SIG-M5 treated with dmso at 0.1 percent for 504 hours (cell line): ENCODE measurements at regions not wholly inside any gene's neighbourhood (a gene's known extent, or its start where the extent isn't known, plus 50 kb on each side); places are given as distances from the start of the nearest gene placed in this dataset.
"Not testable (repeated sequence)": the region's sequence is repeated elsewhere in the genome, so short reads cannot be mapped to it uniquely, and the experiment has no call there.

Experiments
- DNase-seq: peaks from one replicate; lab custom pipeline; 2025; ENCODE audit not compliant: unreplicated experiment; lab: John Stamatoyannopoulos, UW

GRCh38 chr6:6998194-6998569 is 109.6 kb upstream of the RREB1 start:
- DNase-seq = no peak

- DNase-seq = no peak
These were observed 106.7 kb upstream of the RREB1 start for GRCh38 chr6:7000825-7001777.

- no peak for DNase-seq
These were observed 104.7 kb upstream of the RREB1 start for GRCh38 chr6:7003041-7003440.

GRCh38 chr6:7004581-7005297 is 103.0 kb upstream of the RREB1 start:
- DNase-seq = no peak

GRCh38 chr6:7006515-7007191 is 101.1 kb upstream of the RREB1 start:
- no peak for DNase-seq

- DNase-seq = peak; percentile 40
These were observed 99.2 kb upstream of the RREB1 start for GRCh38 chr6:7008451-7008988.

GRCh38 chr6:7016226-7016625 is 91.5 kb upstream of the RREB1 start:
- DNase-seq = peak; percentile 34

GRCh38 chr6:7021301-7021700 is 86.5 kb upstream of the RREB1 start:
- DNase-seq = peak; percentile 67

- DNase-seq = peak; percentile 7
These were observed 81.9 kb upstream of the RREB1 start for GRCh38 chr6:7025861-7026260.

- not testable (repeated sequence) for DNase-seq
These were observed 78.8 kb upstream of the RREB1 start for GRCh38 chr6:7028963-7029362.

- not testable (repeated sequence) for DNase-seq
These were observed 76.8 kb upstream of the RREB1 start for GRCh38 chr6:7030968-7031367.

- no peak for DNase-seq
These were observed 74.6 kb upstream of the RREB1 start for GRCh38 chr6:7033202-7033601.

GRCh38 chr6:7034055-7034454 is 73.7 kb upstream of the RREB1 start:
- DNase-seq = no peak

GRCh38 chr6:7035837-7036249 is 71.9 kb upstream of the RREB1 start:
- peak; percentile 51 for DNase-seq

- peak; percentile 18 for DNase-seq
These were observed 66.2 kb upstream of the RREB1 start for GRCh38 chr6:7041511-7042026.

GRCh38 chr6:7042056-7042653 is 65.6 kb upstream of the RREB1 start:
- peak; percentile 69 for DNase-seq

- DNase-seq = no peak
These were observed 64.9 kb upstream of the RREB1 start for GRCh38 chr6:7042654-7043545.

- DNase-seq = no peak
These were observed 62.4 kb upstream of the RREB1 start for GRCh38 chr6:7045331-7045730.

GRCh38 chr6:7045746-7046145 is 62.0 kb upstream of the RREB1 start:
- DNase-seq = no peak

GRCh38 chr6:7047128-7047527 is 60.6 kb upstream of the RREB1 start:
- DNase-seq = no peak
